ENCODE measurements at regions not wholly inside any gene's neighbourhood (a gene's known extent, or its start where the extent isn't known, plus 50 kb on each side); places are given as distances from the start of the nearest gene placed in this dataset.

DNA sequence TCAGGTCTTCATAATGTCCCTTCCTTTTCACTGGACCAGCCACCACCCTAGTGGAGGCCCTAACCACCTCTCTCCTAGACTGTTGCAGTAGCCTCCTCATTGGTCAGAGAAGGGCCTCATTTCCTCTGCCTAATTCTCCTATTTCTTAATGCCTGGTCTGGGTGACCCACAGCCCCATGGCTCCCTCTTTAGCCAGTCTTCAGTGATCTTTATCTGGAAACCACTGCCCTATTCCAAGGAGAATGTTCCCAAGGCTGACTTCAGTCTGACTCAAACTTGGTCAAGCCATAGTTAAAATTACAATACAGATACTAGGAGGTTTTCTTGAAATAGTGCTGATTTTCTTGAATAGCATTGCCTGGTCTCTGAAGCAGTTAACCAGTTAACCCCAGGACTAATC is 53.6 kb upstream of the PRPS1 start:
- TF ChIP-seq, protein P1, sequence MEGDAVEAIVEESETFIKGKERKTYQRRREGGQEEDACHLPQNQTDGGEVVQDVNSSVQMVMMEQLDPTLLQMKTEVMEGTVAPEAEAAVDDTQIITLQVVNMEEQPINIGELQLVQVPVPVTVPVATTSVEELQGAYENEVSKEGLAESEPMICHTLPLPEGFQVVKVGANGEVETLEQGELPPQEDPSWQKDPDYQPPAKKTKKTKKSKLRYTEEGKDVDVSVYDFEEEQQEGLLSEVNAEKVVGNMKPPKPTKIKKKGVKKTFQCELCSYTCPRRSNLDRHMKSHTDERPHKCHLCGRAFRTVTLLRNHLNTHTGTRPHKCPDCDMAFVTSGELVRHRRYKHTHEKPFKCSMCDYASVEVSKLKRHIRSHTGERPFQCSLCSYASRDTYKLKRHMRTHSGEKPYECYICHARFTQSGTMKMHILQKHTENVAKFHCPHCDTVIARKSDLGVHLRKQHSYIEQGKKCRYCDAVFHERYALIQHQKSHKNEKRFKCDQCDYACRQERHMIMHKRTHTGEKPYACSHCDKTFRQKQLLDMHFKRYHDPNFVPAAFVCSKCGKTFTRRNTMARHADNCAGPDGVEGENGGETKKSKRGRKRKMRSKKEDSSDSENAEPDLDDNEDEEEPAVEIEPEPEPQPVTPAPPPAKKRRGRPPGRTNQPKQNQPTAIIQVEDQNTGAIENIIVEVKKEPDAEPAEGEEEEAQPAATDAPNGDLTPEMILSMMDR (IDR thresholded peaks at IDR 0.05): no peak
- TF ChIP-seq POLR2A (IDR thresholded peaks at IDR 0.05) (no peak), POLR2AphosphoS5 (IDR thresholded peaks at IDR 0.05) (no peak), EP300 (IDR thresholded peaks at IDR 0.05) (no peak)
